HEK293 (cell line): ENCODE measurements at regions not wholly inside any gene's neighbourhood (a gene's known extent, or its start where the extent isn't known, plus 50 kb on each side); places are given as distances from the start of the nearest gene placed in this dataset.
A peak's percentile ranks its signal among the peaks of the same experiment; 100 is the strongest.
"Not testable (repeated sequence)": the region's sequence is repeated elsewhere in the genome, so short reads cannot be mapped to it uniquely, and the experiment has no call there.

ENCODE experiments used
- CTCF ChIA-PET: fragments of 350-600 bp; formaldehyde crosslinking; extraction: SDS; loops from one replicate; lab custom pipeline; 2021; ENCODE audit warnings: antibody characterized with exemption; lab: Yijun Ruan, JAX
- POLR2A ChIA-PET: fragments of 300-600 bp; formaldehyde crosslinking; extraction: SDS; loops from one replicate; lab custom pipeline; 2020; ENCODE audit warnings: antibody characterized with exemption, inconsistent platforms; lab: Yijun Ruan, JAX
- H3K27ac ChIP-seq: fragments of 200-500 bp; sonication (Bioruptor generic); 2 replicates; pipeline ENCODE4 v1.5.1; 2014; ENCODE audit warnings: low read depth, low read length, control low read depth, inconsistent platforms; ENCODE audit errors: extremely low read depth
- H3K36me3 ChIP-seq, 2 experiments: fragments of 200-500 bp in 1 of 2; sonication (Bioruptor generic) in 1 of 2; 1 replicate in 1 of 2; 2 replicates in 1 of 2; pipeline ENCODE4 v1.5.1; 2014 to 2017; ENCODE audit warnings: inconsistent platforms in 2 of 2, low read length in 2 of 2; ENCODE audit not compliant: control insufficient read depth in 2 of 2, insufficient read depth in 1 of 2
- H3K4me1 ChIP-seq: fragments of 200-500 bp; sonication (Bioruptor generic); 2 replicates; pipeline ENCODE4 v1.5.1; 2014; ENCODE audit warnings: mild to moderate bottlenecking, low read length, inconsistent platforms; ENCODE audit not compliant: control insufficient read depth, insufficient read depth
- H3K4me3 ChIP-seq: 2 replicates; pipeline ENCODE4 v1.5.1; 2011; ENCODE audit warnings: low read depth, mild to moderate bottlenecking, control low read depth, low read length, moderate library complexity
- H3K9me3 ChIP-seq: fragments of 200-500 bp; sonication (Bioruptor generic); 2 replicates; pipeline ENCODE4 v1.5.1; 2014; ENCODE audit warnings: low read depth, low read length, inconsistent platforms; ENCODE audit not compliant: control insufficient read depth, insufficient read depth

DNA sequence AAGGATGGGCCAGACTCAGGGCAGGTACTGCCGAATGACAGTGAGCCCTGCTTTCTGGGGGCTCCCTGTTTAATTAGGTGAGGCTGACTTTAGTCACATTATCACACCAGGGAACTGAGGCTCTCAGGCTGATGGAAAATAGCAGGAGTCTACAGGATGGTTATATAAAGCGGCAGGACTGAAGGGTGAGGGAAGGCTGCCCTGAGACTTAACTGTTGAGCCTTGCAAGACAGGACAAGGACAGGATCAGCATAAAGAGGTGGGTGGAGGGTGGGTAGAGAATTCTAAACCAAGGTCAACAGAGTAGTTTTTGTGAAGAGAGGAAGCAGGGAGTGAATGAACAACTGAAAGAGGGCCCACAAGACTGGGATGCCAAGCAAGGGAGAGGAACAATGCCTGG lies 330.1 kb downstream of the SPATA31A6 start:
- CTCF ChIA-PET, H3K4me3 ChIP-seq, H3K9me3 ChIP-seq, H3K36me3 ChIP-seq, H3K4me1 ChIP-seq, H3K27ac ChIP-seq, POLR2A ChIA-PET: not testable (repeated sequence)

DNA sequence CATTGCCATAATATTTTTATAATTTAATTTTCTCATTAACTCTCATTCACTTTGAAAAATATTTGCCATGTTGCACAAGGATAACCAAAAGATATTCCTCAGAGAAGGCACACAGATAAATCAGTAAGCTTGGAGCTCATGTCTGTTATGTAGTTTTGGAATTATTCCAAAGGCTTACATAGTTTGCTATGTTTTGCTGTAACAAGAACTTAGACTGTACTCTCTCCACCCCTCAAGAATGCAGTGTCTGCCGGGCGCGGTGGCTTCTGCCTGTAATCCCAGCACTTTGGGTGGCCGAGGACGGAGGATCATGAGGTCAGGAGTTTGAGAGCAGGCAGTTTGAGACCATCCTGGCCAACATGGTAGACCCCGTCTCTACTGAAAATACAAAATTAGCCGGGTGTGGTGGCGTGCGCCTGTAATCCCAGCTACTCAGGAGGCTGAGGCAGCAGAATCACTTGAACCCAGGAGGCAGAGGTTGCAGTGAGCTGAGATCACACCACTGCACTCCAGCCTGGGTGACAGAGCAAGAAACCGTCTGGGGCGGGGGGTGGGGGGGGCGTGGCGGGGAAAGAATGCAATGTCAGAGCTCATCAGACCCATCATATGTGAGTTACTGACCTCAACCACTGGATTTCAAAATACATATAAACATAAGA lies 351.0 kb downstream of the SPATA31A6 start:
- POLR2A ChIA-PET: not testable (repeated sequence)
- CTCF ChIA-PET: interaction anchor here (0.6 to 0.7 kb wide), 2 partner anchors 77 to 238 kb away, joined by 3 read pairs; no protein-coding TSS in a partner anchor

DNA sequence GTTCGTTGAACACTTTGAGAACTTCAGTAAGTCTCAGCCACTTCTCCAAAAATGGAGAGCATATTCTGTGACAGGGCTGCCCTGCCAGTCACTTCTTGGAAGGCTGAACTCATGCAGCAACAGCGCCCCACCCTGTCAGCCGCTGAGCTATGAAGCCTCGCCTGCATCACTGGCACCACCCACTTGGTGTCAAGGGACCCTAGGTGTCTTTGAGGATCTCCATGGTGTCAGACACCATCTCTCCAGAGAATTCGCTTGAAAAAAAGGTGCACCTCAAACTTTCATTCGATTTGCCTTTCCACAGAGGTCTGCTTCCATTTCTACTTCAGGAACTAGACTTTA lies 351.5 kb downstream of the SPATA31A6 start:
- H3K36me3 ChIP-seq, H3K4me1 ChIP-seq, POLR2A ChIA-PET, H3K9me3 ChIP-seq, H3K4me3 ChIP-seq, H3K27ac ChIP-seq: not testable (repeated sequence)
- CTCF ChIA-PET: interaction anchor here (0.7 kb wide), 1 partner anchor 77 kb away, joined by 3 read pairs; no protein-coding TSS in a partner anchor

More for the DNA sequence above, 351.0 kb downstream of the SPATA31A6 start:
- H3K4me1 ChIP-seq, H3K27ac ChIP-seq, H3K9me3 ChIP-seq, H3K36me3 ChIP-seq, H3K4me3 ChIP-seq: not testable (repeated sequence)

DNA sequence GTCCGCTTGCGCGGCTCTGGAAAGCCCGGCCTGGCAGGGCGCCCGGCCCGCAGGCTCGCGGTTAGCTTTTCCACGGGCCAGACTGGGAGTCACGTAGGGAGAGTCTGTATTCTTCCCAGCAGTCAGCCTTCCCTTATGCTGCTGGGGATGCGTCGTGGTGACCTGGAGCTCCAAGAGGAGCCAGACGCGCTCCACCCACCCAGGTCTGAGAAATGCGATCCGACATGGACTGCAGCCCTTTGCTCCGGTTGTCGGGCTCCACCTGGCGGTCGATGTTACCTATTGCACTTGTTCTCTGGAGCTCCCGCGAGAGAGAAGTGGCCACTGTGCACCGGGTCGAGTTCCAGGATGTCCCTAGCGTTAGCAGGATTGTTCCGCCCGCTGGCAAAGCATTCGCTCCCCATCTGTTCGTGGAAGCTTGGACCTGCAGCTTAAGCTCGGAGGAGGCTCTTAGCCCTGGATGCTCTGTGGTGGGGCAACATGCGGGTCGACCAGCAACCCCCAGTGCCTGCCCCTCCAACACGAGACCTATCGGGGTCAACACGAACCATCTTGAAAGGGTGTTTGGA lies 367.4 kb downstream of the SPATA31A6 start:
- H3K4me1 ChIP-seq, H3K36me3 ChIP-seq, H3K9me3 ChIP-seq, H3K27ac ChIP-seq, CTCF ChIA-PET, POLR2A ChIA-PET, H3K4me3 ChIP-seq: not testable (repeated sequence)

DNA sequence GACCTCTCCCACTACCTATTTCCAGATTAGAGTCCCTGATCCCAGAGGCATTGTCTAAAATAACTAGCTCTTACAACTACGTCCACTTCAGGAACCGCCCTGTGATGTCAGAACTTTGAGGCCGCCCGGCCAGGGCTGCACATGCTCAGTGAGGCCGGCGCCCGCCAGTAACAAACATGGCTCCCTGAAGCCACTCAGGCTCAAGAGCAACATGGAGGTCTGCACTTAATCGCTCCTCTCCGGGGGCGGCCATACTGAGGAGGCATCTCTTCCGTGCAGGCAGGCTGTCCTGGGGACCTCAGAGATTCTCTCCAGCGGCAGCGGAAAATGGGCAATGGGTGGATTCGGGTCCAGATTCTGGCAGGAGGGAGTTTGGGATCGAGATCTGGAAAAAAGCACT lies 385.1 kb downstream of the SPATA31A6 start:
- H3K36me3 ChIP-seq, H3K27ac ChIP-seq, H3K4me1 ChIP-seq, H3K4me3 ChIP-seq, POLR2A ChIA-PET, CTCF ChIA-PET, H3K9me3 ChIP-seq: not testable (repeated sequence)

DNA sequence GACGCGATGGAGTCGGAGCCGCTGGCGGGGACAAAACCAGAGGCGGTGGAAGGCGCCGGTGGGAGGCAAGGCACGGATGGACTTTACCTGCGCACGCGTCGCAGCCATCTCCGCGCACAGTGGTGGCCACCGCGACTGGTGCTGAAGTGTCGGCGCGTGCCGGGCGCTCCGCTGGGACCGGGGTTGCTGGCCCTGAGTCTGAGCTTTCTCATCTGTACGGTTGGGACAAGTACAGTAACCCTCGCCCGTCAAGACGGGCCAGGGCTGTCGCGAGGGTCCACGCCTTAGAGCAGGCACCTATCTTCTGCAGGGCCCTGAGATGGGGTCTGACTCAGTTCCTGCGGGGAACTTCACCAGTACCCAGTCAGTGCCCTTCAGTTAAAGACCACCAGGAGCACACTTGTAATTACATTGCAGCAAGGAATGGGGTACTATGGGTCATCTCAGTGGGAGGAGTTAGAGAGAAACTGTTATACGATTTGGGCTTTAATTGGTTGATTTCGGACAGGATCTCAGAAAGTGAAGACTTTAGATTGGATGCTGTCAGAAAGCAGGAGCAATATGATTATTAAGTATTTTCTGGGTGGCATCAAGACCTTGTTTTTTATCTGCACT lies 385.6 kb downstream of the SPATA31A6 start:
- H3K4me1 ChIP-seq, POLR2A ChIA-PET, H3K36me3 ChIP-seq, CTCF ChIA-PET, H3K27ac ChIP-seq, H3K9me3 ChIP-seq: not testable (repeated sequence)
- H3K4me3 ChIP-seq: peak overlapping the region; percentile 26

DNA sequence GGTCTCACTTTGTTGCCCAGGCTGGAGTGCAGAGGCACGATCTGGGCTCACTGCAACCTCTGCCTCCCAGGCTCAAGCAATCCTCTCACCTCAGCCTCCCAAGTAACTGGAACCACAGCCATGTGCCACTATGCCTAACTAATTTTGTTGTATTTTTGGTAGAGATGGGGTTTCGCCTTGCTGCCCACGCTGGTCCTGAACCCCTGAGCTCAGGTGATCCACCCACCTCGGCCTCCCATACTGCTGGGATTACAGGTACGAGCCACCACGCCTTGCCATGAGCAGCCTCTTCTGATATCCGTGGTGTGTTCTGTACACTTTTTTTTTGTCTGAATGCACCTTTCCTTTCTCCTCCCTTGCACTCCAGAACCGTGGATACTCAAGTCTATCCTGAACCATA lies 394.4 kb downstream of the SPATA31A6 start:
- H3K4me3 ChIP-seq, H3K9me3 ChIP-seq, H3K4me1 ChIP-seq, POLR2A ChIA-PET, CTCF ChIA-PET, H3K27ac ChIP-seq, H3K36me3 ChIP-seq: not testable (repeated sequence)
